DOHH2 (cell line): ENCODE measurements at regions not wholly inside any gene's neighbourhood (a gene's known extent, or its start where the extent isn't known, plus 50 kb on each side); places are given as distances from the start of the nearest gene placed in this dataset.

Source experiments
- H3F3A ChIP-seq: fragments of 200-600 bp; sonication (generic), shearing (Covaris generic); 2 replicates; pipeline ENCODE4 v1.6.0; 2016; ENCODE audit warnings: antibody characterized with exemption, mild to moderate bottlenecking; ENCODE audit not compliant: control insufficient read depth, insufficient read depth
- H3K27ac ChIP-seq: fragments of 200-600 bp; sonication (generic); 2 replicates; pipeline ENCODE4 v1.5.1; 2014; ENCODE audit warnings: low read depth, mild to moderate bottlenecking, low read length, moderate library complexity
- H3K27me3 ChIP-seq: fragments of 200-600 bp; sonication (generic); 2 replicates; pipeline ENCODE4 v1.6.1; 2014; ENCODE audit warnings: mild to moderate bottlenecking, low read length, mixed read lengths; ENCODE audit not compliant: control insufficient read depth
- H3K36me3 ChIP-seq: fragments of 200-600 bp; sonication (generic); 2 replicates; pipeline ENCODE4 v1.6.1; 2014; ENCODE audit warnings: mild to moderate bottlenecking, low read length, moderate library complexity, mixed read lengths; ENCODE audit not compliant: control insufficient read depth
- H3K4me1 ChIP-seq: fragments of 200-600 bp; sonication (generic); 2 replicates; pipeline ENCODE4 v1.6.1; 2014; ENCODE audit warnings: mild to moderate bottlenecking, low read length, mixed read lengths; ENCODE audit not compliant: control insufficient read depth
- H3K4me2 ChIP-seq: fragments of 200-600 bp; sonication (generic); 2 replicates; pipeline ENCODE4 v1.6.0; 2014; ENCODE audit warnings: mild to moderate bottlenecking, low read length, moderate library complexity
- H3K4me3 ChIP-seq: fragments of 200-600 bp; sonication (generic); 2 replicates; pipeline ENCODE4 v1.5.1; 2014; ENCODE audit warnings: mild to moderate bottlenecking, low read length, mixed read lengths
- H3K79me2 ChIP-seq: fragments of 200-600 bp; sonication (generic); 2 replicates; pipeline ENCODE4 v1.6.1; 2014; ENCODE audit warnings: mild to moderate bottlenecking, low read length, mixed read lengths; ENCODE audit not compliant: control insufficient read depth
- H3K9me2 ChIP-seq: fragments of 200-600 bp; sonication (generic); replicated peaks from 2 replicates; pipeline ENCODE4 v1.6.1; 2014; ENCODE audit warnings: mild to moderate bottlenecking, low read length, mixed read lengths; ENCODE audit not compliant: control insufficient read depth
- H3K9me3 ChIP-seq: fragments of 200-600 bp; sonication (generic); 2 replicates; pipeline ENCODE4 v1.6.1; 2014; ENCODE audit warnings: antibody characterized with exemption, low read length, mixed read lengths; ENCODE audit not compliant: control insufficient read depth, insufficient read depth
- H4K20me1 ChIP-seq: fragments of 200-600 bp; sonication (generic); 2 replicates; pipeline ENCODE4 v1.6.0; 2014; ENCODE audit warnings: low read depth, mild to moderate bottlenecking, antibody characterized with exemption, low read length, moderate library complexity; ENCODE audit not compliant: control insufficient read depth, insufficient read depth
- CTCF ChIP-seq: fragments of 200-600 bp; sonication (generic); IDR thresholded peaks from one replicate; pipeline ENCODE4 v1.5.1; 2014; ENCODE audit warnings: antibody characterized with exemption, mild to moderate bottlenecking, low read depth, low read length; ENCODE audit not compliant: poor library complexity, severe bottlenecking
- EZH2phosphoT487 ChIP-seq: fragments of 200-600 bp; sonication (generic); IDR thresholded peaks from 2 replicates; pipeline ENCODE4 v1.6.1; 2017; ENCODE audit warnings: borderline replicate concordance, mild to moderate bottlenecking, antibody characterized with exemption, low read length, moderate library complexity, mixed read lengths

GRCh38 chr1:209505044-209505443 is 78.5 kb upstream of the CAMK1G start:
- no peak overlapping the region for H3K4me2 ChIP-seq
- no peaks in the 10 kb centered on the region for H3K27me3 ChIP-seq
- H3K36me3 ChIP-seq, result no peaks in the 10 kb centered on the region
- no peaks in the 10 kb centered on the region for H3K79me2 ChIP-seq
- no peak overlapping the region for H3K27ac ChIP-seq
- no peaks in the 10 kb centered on the region for H3F3A ChIP-seq
- H3K4me1 ChIP-seq, result no peaks in the 10 kb centered on the region
- H3K4me3 ChIP-seq, result no peak overlapping the region
- H3K9me3 ChIP-seq, result no peaks in the 10 kb centered on the region
- TF ChIP-seq EZH2phosphoT487 (no peak), CTCF (no peak)
- no peaks in the 10 kb centered on the region for H4K20me1 ChIP-seq
- H3K9me2 ChIP-seq, result no peaks in the 10 kb centered on the region

GRCh38 chr1:209506101-209506500 is 77.4 kb upstream of the CAMK1G start:
- no peaks in the 10 kb centered on the region for H3K36me3 ChIP-seq
- no peaks in the 10 kb centered on the region for H3K79me2 ChIP-seq
- no peaks in the 10 kb centered on the region for H3F3A ChIP-seq
- no peak for TF ChIP-seq EZH2phosphoT487
- no peak for TF ChIP-seq CTCF
- no peaks in the 10 kb centered on the region for H3K4me1 ChIP-seq
- H3K4me3 ChIP-seq, result no peak overlapping the region
- no peaks in the 10 kb centered on the region for H3K9me2 ChIP-seq
- H3K27ac ChIP-seq, result no peak overlapping the region
- no peaks in the 10 kb centered on the region for H3K9me3 ChIP-seq
- H3K4me2 ChIP-seq, result no peak overlapping the region
- H4K20me1 ChIP-seq, result no peaks in the 10 kb centered on the region
- H3K27me3 ChIP-seq, result no peaks in the 10 kb centered on the region

GRCh38 chr1:209509039-209509438 is 74.5 kb upstream of the CAMK1G start:
- H3K27me3 ChIP-seq, result no peaks in the 10 kb centered on the region; the same call in 1 of the 2 replicates
- no peaks in the 10 kb centered on the region for H3K4me1 ChIP-seq
- no peaks in the 10 kb centered on the region for H3K9me3 ChIP-seq
- H3K27ac ChIP-seq, result no peak overlapping the region
- H3K9me2 ChIP-seq, result no peaks in the 10 kb centered on the region
- no peaks in the 10 kb centered on the region for H3F3A ChIP-seq
- no peak overlapping the region for H3K4me2 ChIP-seq
- no peaks in the 10 kb centered on the region for H3K36me3 ChIP-seq
- H3K79me2 ChIP-seq, result no peaks in the 10 kb centered on the region
- no peak overlapping the region for H3K4me3 ChIP-seq
- no peak for TF ChIP-seq CTCF
- no peak for TF ChIP-seq EZH2phosphoT487
- H4K20me1 ChIP-seq, result no peaks in the 10 kb centered on the region

GRCh38 chr1:209510063-209510462 is 73.5 kb upstream of the CAMK1G start:
- TF ChIP-seq EZH2phosphoT487, result no peak
- TF ChIP-seq CTCF, result no peak
- Histone ChIP-seq H3K9me2 (no peaks in the 10 kb centered on the region), H3K27me3 (no peaks in the 10 kb centered on the region; the same call in 1 of the 2 replicates), H3K36me3 (no peaks in the 10 kb centered on the region), H3K9me3 (no peaks in the 10 kb centered on the region), H3K27ac (no peak overlapping the region), H3K79me2 (no peaks in the 10 kb centered on the region), H3K4me3 (no peak overlapping the region), H3K4me1 (no peaks in the 10 kb centered on the region), H3K4me2 (no peak overlapping the region), H3F3A (no peaks in the 10 kb centered on the region), H4K20me1 (no peaks in the 10 kb centered on the region)
